ENCODE measurements at regions not wholly inside any gene's neighbourhood (a gene's known extent, or its start where the extent isn't known, plus 50 kb on each side); places are given as distances from the start of the nearest gene placed in this dataset.

GRCh38 chr5:9858043-9858442 lies 227.9 kb upstream of the TAS2R1 start:
- H3K4me1 Mint-ChIP-seq, result no peaks in the 10 kb centered on the region
- no peak overlapping the region for H3K4me2 ChIP-seq (replicated peaks; ENCODE audit: extremely low read depth, low read length, poor library complexity, severe bottlenecking)
- peaks cover 0 to 6% of the 10 kb centered on the region in 2 donors for H3K9me3 ChIP-seq (replicated peaks in 1 of 2; ENCODE audit: control insufficient read depth in 1 of 2, insufficient read depth in 1 of 2, low read length in 2 of 2)
- H3K4me3 ChIP-seq (replicated peaks in 1 of 3; ENCODE audit: low read depth in 2 of 3, low read length in 3 of 3), result no peak overlapping the region
- H3K36me3 ChIP-seq (replicated peaks in 1 of 2; ENCODE audit: control insufficient read depth in 1 of 2, insufficient read depth in 2 of 2, low read length in 2 of 2), result no peaks in the 10 kb centered on the region
- H3K27me3 ChIP-seq (ENCODE audit: control insufficient read depth in 2 of 2, insufficient read depth in 2 of 2, low read length in 2 of 2), result no peaks in the 10 kb centered on the region
- peaks cover 0 to 3% (median 2%) of the 10 kb centered on the region in 3 donors for H3K27me3 Mint-ChIP-seq (ENCODE audit: low read depth in 3 of 3)
- no peaks in the 10 kb centered on the region for H3K36me3 Mint-ChIP-seq
- no peaks in the 10 kb centered on the region for H3K4me1 ChIP-seq (ENCODE audit: control insufficient read depth in 1 of 2, insufficient read depth in 2 of 2, low read length in 2 of 2)
- no peaks in the 10 kb centered on the region for H3K79me2 ChIP-seq (ENCODE audit: insufficient read depth, low read length)
- H3K9ac ChIP-seq (ENCODE audit: insufficient read depth, low read length, poor library complexity, severe bottlenecking), result no peak overlapping the region
- H3K4me3 Mint-ChIP-seq, result no peak overlapping the region
- no peak overlapping the region for H3K27ac Mint-ChIP-seq
- no peak for DNase-seq
- 88% methylated on average over 2 of the region's 3 CpGs for WGBS (ENCODE audit: insufficient coverage)
- TF ChIP-seq CTCF (IDR thresholded peaks at IDR 0.05), result no peak
- no peak overlapping the region for H2AFZ ChIP-seq (ENCODE audit: insufficient read depth, low read depth, low read length, poor library complexity, severe bottlenecking)
- no peaks in the 10 kb centered on the region for H4K20me1 ChIP-seq (ENCODE audit: insufficient read depth, low read length)
- intact Hi-C loops (cut with micrococcal nuclease), result no loop called here
- H3K27ac ChIP-seq (ENCODE audit: low read depth in 1 of 2, low read length in 2 of 2), result no peak overlapping the region
- H3K9me3 Mint-ChIP-seq, result peaks cover 0 to 10% (median 5%) of the 10 kb centered on the region in 7 donors

- Mint-ChIP-seq H3K27me3 (ENCODE audit: low read depth in 3 of 3) (peaks cover 0 to 2% (median 1%) of the 10 kb centered on the region in 3 donors), H3K36me3 (no peaks in the 10 kb centered on the region), H3K27ac (no peak overlapping the region), H3K9me3 (peaks cover 0 to 9% (median 2%) of the 10 kb centered on the region in 7 donors), H3K4me1 (no peaks in the 10 kb centered on the region), H3K4me3 (no peak overlapping the region)
- no CpG with 5 or more reads among the region's 2 CpGs for WGBS (ENCODE audit: insufficient coverage)
- intact Hi-C loops (cut with micrococcal nuclease), result no loop called here
- Histone ChIP-seq H3K9me3 (replicated peaks in 1 of 2; ENCODE audit: control insufficient read depth in 1 of 2, insufficient read depth in 1 of 2, low read length in 2 of 2) (peaks cover 0 to 9% of the 10 kb centered on the region in 2 donors), H3K4me1 (ENCODE audit: control insufficient read depth in 1 of 2, insufficient read depth in 2 of 2, low read length in 2 of 2) (no peaks in the 10 kb centered on the region), H3K36me3 (replicated peaks in 1 of 2; ENCODE audit: control insufficient read depth in 1 of 2, insufficient read depth in 2 of 2, low read length in 2 of 2) (no peaks in the 10 kb centered on the region), H3K4me3 (replicated peaks in 1 of 3; ENCODE audit: low read depth in 2 of 3, low read length in 3 of 3) (no peak overlapping the region), H3K27ac (ENCODE audit: low read depth in 1 of 2, low read length in 2 of 2) (no peak overlapping the region), H3K9ac (ENCODE audit: insufficient read depth, low read length, poor library complexity, severe bottlenecking) (no peak overlapping the region), H3K27me3 (ENCODE audit: control insufficient read depth in 2 of 2, insufficient read depth in 2 of 2, low read length in 2 of 2) (no peaks in the 10 kb centered on the region), H4K20me1 (ENCODE audit: insufficient read depth, low read length) (no peaks in the 10 kb centered on the region), H3K79me2 (ENCODE audit: insufficient read depth, low read length) (no peaks in the 10 kb centered on the region), H3K4me2 (replicated peaks; ENCODE audit: extremely low read depth, low read length, poor library complexity, severe bottlenecking) (no peak overlapping the region), H2AFZ (ENCODE audit: insufficient read depth, low read depth, low read length, poor library complexity, severe bottlenecking) (no peak overlapping the region)
- DNase-seq, result no peak
- no peak for TF ChIP-seq CTCF (IDR thresholded peaks at IDR 0.05)
Measured at GRCh38 chr5:9853309-9853708, 223.2 kb upstream of the TAS2R1 start.
